GM12878 (cell line): ENCODE measurements at regions not wholly inside any gene's neighbourhood (a gene's known extent, or its start where the extent isn't known, plus 50 kb on each side); places are given as distances from the start of the nearest gene placed in this dataset.

Experiments
- ATAC-seq: fragments of 200-7000 bp; cut with Tn5 transposase; 3 replicates; pipeline ENCODE4 v1.9.1; 2020; ENCODE audit warnings: mild to moderate bottlenecking, moderate library complexity
- BruUV-seq: library from RNA; stranded (reverse); fragments of 400-500 nt; replicated peaks from 2 replicates; lab custom pipeline; 2021; lab: Mats Ljungman, UMichigan
- CTCF ChIA-PET: fragments of 300-600 bp; sonication (Branson Sonifier 250); formaldehyde crosslinking; extraction: SDS; loops from one replicate; lab custom pipeline; 2021; ENCODE audit warnings: inconsistent platforms; lab: Yijun Ruan, JAX
- POLR2A ChIA-PET: fragments of 350-600 bp; formaldehyde crosslinking; extraction: SDS; loops from one replicate; lab custom pipeline; 2021; ENCODE audit warnings: inconsistent platforms; lab: Charles Lee
- RAD21 ChIA-PET: fragments of 300-600 bp; sonication (Branson Sonifier 250); formaldehyde crosslinking; loops from one replicate; lab custom pipeline; 2023; ENCODE audit warnings: antibody characterized with exemption; ENCODE audit not compliant: unreplicated experiment; lab: Charles Lee
- SMC1A ChIA-PET: fragments of 300-600 bp; sonication (Branson Sonifier 250); formaldehyde crosslinking; loops from one replicate; lab custom pipeline; 2023; ENCODE audit not compliant: unreplicated experiment, uncharacterized antibody; lab: Charles Lee
- DNase-seq: peaks from one replicate; pipeline ENCODE4 v3.0.0-alpha.2; 2011; ENCODE audit warnings: low read depth, low spot score
- FAIRE-seq: peaks from 3 replicates; lab custom pipeline; 2011; peaks lifted over from hg19 to GRCh38; lab: Jason Lieb, UNC
- H2AFZ ChIP-seq: 2 replicates; pipeline ENCODE4 v1.6.0; 2011; ENCODE audit warnings: low read depth, low read length, control low read depth; ENCODE audit not compliant: control insufficient read depth
- H3K27ac ChIP-seq: 2 replicates; pipeline ENCODE4 v1.5.1; 2011; ENCODE audit warnings: control low read depth; ENCODE audit not compliant: control insufficient read depth, insufficient read depth
- H3K27me3 ChIP-seq, 2 experiments: replicated peaks in 1 of 2; 2 replicates each; pipeline versions ENCODE4 v1.6.0 to v1.6.1; 2011; ENCODE audit warnings: low read length in 1 of 2; ENCODE audit not compliant: control insufficient read depth in 2 of 2, insufficient read depth in 2 of 2
- H3K36me3 ChIP-seq, 2 experiments: 2 replicates each; pipeline ENCODE4 v1.5.1; 2011; ENCODE audit warnings: low read length in 1 of 2; ENCODE audit not compliant: control insufficient read depth in 2 of 2, insufficient read depth in 2 of 2
- H3K4me1 ChIP-seq: 2 replicates; pipeline ENCODE4 v1.6.1; 2011; ENCODE audit warnings: mild to moderate bottlenecking, low read length, moderate library complexity, mixed read lengths; ENCODE audit not compliant: control insufficient read depth, insufficient read depth
- H3K4me2 ChIP-seq: 2 replicates; pipeline ENCODE4 v1.6.0; 2011; ENCODE audit warnings: control low read depth; ENCODE audit not compliant: control insufficient read depth, insufficient read depth
- H3K4me3 ChIP-seq: fragments of 200-600 bp; sonication (generic); 2 replicates; pipeline ENCODE4 v1.5.1; 2016
- H3K79me2 ChIP-seq: 2 replicates; pipeline ENCODE4 v1.6.0; 2011; ENCODE audit warnings: low read length; ENCODE audit not compliant: control insufficient read depth, insufficient read depth
- H3K9ac ChIP-seq: 2 replicates; pipeline ENCODE4 v1.8.0; 2011; ENCODE audit warnings: low read length, control low read depth, mixed read lengths; ENCODE audit not compliant: control insufficient read depth, insufficient read depth
- H3K9me3 ChIP-seq: replicated peaks from 3 replicates; pipeline ENCODE4 v1.5.1; 2011; ENCODE audit warnings: mild to moderate bottlenecking, low read length; ENCODE audit not compliant: control insufficient read depth, insufficient read depth
- H4K20me1 ChIP-seq: 2 replicates; pipeline ENCODE4 v1.6.0; 2011; ENCODE audit not compliant: control insufficient read depth, insufficient read depth
- BCL3 ChIP-seq: IDR thresholded peaks from 2 replicates; pipeline ENCODE4 v1.6.1; 2011; ENCODE audit warnings: borderline replicate concordance, low read depth, mild to moderate bottlenecking, moderate library complexity, low read length; ENCODE audit not compliant: insufficient read depth, poor library complexity, severe bottlenecking
- BMI1 ChIP-seq: fragments of 450-650 bp; IDR thresholded peaks from 2 replicates; pipeline ENCODE4 v1.6.1; 2016; ENCODE audit warnings: mild to moderate bottlenecking, moderate library complexity, borderline replicate concordance
- CBX5 ChIP-seq: sonication (generic); IDR thresholded peaks from 2 replicates; pipeline ENCODE4 v1.6.1; 2016; ENCODE audit warnings: low read depth, moderate library complexity, mild to moderate bottlenecking, inconsistent platforms
- CHD1 ChIP-seq: IDR thresholded peaks from 2 replicates; pipeline ENCODE4 v1.6.1; 2012; ENCODE audit warnings: low read depth, low read length, improper control_type of control experiment
- FOXM1 ChIP-seq: IDR thresholded peaks from 2 replicates; pipeline ENCODE4 v1.6.1; 2012; ENCODE audit warnings: low read depth, mild to moderate bottlenecking, inconsistent platforms, low read length, moderate library complexity
- GATAD2B ChIP-seq: fragments of 450-650 bp; conservative IDR thresholded peaks from 2 replicates; pipeline ENCODE4 v1.6.1; 2017; ENCODE audit warnings: low read depth, mild to moderate bottlenecking, moderate library complexity
- HSF1 ChIP-seq: fragments of 150-350 bp; IDR thresholded peaks from 2 replicates; pipeline ENCODE4 v1.6.1; 2014; ENCODE audit warnings: mild to moderate bottlenecking, low read depth, low read length
- IKZF1 ChIP-seq: fragments of 450-650 bp; conservative IDR thresholded peaks from 2 replicates; pipeline ENCODE4 v1.6.1; 2017; ENCODE audit warnings: antibody characterized with exemption, mild to moderate bottlenecking
- NFXL1 ChIP-seq: fragments of 450-650 bp; IDR thresholded peaks from 2 replicates; pipeline ENCODE4 v1.6.1; 2017; ENCODE audit warnings: antibody characterized with exemption, mild to moderate bottlenecking, borderline replicate concordance
- NKRF ChIP-seq: fragments of 450-650 bp; conservative IDR thresholded peaks from 2 replicates; pipeline ENCODE4 v1.6.1; 2017; ENCODE audit warnings: mild to moderate bottlenecking, moderate library complexity
- RAD51 ChIP-seq: fragments of 450-650 bp; IDR thresholded peaks from 2 replicates; pipeline ENCODE4 v1.6.1; 2016; ENCODE audit warnings: moderate library complexity, mild to moderate bottlenecking, inconsistent platforms
- SIX5 ChIP-seq: IDR thresholded peaks from 2 replicates; pipeline ENCODE4 v1.6.1; 2011; ENCODE audit warnings: mild to moderate bottlenecking, low read depth, low read length, moderate library complexity; ENCODE audit not compliant: severe bottlenecking
- SMAD5 ChIP-seq: IDR thresholded peaks from 2 replicates; pipeline ENCODE4 v1.6.1; 2016; ENCODE audit warnings: antibody characterized with exemption, low read depth
- SMARCA5 ChIP-seq: fragments of 450-650 bp; IDR thresholded peaks from 2 replicates; pipeline ENCODE4 v1.6.1; 2017; ENCODE audit warnings: mild to moderate bottlenecking
- SP1 ChIP-seq: IDR thresholded peaks from one replicate; pipeline ENCODE4 v1.6.1; 2011; ENCODE audit warnings: low read depth, low read length
- ZNF207 ChIP-seq: fragments of 450-650 bp; IDR thresholded peaks from 2 replicates; pipeline ENCODE4 v1.6.1; 2014; ENCODE audit warnings: antibody characterized with exemption, mild to moderate bottlenecking, borderline replicate concordance
- WGBS: methylation state at CpG from one replicate; pipeline ENCODE4 v1.1.6; 2016; ENCODE audit warnings: low lambda C conversion rate; ENCODE audit not compliant: insufficient replicate concordance, insufficient coverage; ENCODE audit errors: missing lambda C conversion rate; 5-methylcytosine and 5-hydroxymethylcytosine counted together
- in situ Hi-C: fragments of 300-500 bp; cut with MboI; formaldehyde crosslinking; loops from 9 replicates; pipeline ENCODE4 v1.14.3; 2018; ENCODE audit warnings: mixed read lengths
- intact Hi-C: fragments of 100-400 bp; cut with micrococcal nuclease; formaldehyde crosslinking; loops from one replicate; pipeline ENCODE4 v1.14.2; 2022; ENCODE audit not compliant: unreplicated experiment
- TF ChIP-seq, protein P1 (sequence below): fragments of 150-350 bp; IDR thresholded peaks from 2 replicates; pipeline ENCODE4 v1.6.1; 2016; ENCODE audit warnings: low read depth, low read length

- TF ChIP-seq SMARCA5 (no peak), ZNF207 (no peak), CHD1 (no peak), HSF1 (no peak), RAD51 (no peak), SIX5 (no peak)
- TF ChIP-seq, protein P1, sequence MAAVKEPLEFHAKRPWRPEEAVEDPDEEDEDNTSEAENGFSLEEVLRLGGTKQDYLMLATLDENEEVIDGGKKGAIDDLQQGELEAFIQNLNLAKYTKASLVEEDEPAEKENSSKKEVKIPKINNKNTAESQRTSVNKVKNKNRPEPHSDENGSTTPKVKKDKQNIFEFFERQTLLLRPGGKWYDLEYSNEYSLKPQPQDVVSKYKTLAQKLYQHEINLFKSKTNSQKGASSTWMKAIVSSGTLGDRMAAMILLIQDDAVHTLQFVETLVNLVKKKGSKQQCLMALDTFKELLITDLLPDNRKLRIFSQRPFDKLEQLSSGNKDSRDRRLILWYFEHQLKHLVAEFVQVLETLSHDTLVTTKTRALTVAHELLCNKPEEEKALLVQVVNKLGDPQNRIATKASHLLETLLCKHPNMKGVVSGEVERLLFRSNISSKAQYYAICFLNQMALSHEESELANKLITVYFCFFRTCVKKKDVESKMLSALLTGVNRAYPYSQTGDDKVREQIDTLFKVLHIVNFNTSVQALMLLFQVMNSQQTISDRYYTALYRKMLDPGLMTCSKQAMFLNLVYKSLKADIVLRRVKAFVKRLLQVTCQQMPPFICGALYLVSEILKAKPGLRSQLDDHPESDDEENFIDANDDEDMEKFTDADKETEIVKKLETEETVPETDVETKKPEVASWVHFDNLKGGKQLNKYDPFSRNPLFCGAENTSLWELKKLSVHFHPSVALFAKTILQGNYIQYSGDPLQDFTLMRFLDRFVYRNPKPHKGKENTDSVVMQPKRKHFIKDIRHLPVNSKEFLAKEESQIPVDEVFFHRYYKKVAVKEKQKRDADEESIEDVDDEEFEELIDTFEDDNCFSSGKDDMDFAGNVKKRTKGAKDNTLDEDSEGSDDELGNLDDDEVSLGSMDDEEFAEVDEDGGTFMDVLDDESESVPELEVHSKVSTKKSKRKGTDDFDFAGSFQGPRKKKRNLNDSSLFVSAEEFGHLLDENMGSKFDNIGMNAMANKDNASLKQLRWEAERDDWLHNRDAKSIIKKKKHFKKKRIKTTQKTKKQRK: no peak
Observed at GRCh38 chrX:34562006-34562405, 95.1 kb downstream of the TMEM47 start (continued).

DNA sequence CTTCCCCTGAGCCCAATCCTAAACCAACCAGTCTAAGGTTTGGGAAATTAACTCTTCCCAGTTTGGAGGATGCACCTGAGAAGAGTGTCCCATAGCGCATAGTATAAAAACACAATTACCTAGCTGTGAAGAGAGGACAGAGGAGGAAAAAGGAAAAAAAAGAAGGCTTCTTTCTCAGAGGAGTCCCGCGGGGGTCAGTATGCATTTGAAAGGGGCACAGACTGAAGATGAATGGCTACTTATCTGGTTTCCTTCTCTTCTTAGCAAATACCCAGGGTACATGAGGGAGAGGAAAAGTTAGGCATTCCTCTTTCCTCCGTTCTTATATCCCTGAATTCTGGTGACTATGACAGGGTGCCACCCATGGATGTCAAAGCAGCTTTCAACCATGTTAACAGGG lies 96.9 kb downstream of the TMEM47 start:
- Histone ChIP-seq H3K4me3 (no peak overlapping the region), H3K79me2 (no peaks in the 10 kb centered on the region), H3K27ac (no peak overlapping the region), H3K9me3 (no peaks in the 10 kb centered on the region; the same call in 1 of the 3 replicates), H4K20me1 (no peaks in the 10 kb centered on the region), H3K27me3 (no peaks in the 10 kb centered on the region), H3K4me2 (no peak overlapping the region), H2AFZ (no peak overlapping the region), H3K9ac (no peak overlapping the region), H3K36me3 (no peaks in the 10 kb centered on the region), H3K4me1 (no peaks in the 10 kb centered on the region)
- intact Hi-C loops (no loop called here), in situ Hi-C loops (no loop called here)
- ChIA-PET RAD21 (no interaction called here), POLR2A (no interaction called here), CTCF (no interaction called here), SMC1A (no interaction called here)
- DNase-seq (no peak), ATAC-seq (no peak), FAIRE-seq (no peak)
- WGBS: 21% methylated on average over 4 of the region's 4 CpGs
- no TSS peak for BruUV-seq
- TF ChIP-seq BCL3 (no peak), SP1 (no peak), SMAD5 (no peak), GATAD2B (no peak), NKRF (no peak), IKZF1 (no peak), NFXL1 (no peak), CBX5 (no peak), BMI1 (no peak), FOXM1 (no peak)
